GM12872 (cell line): ENCODE measurements at regions not wholly inside any gene's neighbourhood (a gene's known extent, or its start where the extent isn't known, plus 50 kb on each side); places are given as distances from the start of the nearest gene placed in this dataset.

ENCODE experiments used
- TF ChIP-seq, protein P1 (sequence below): IDR thresholded peaks from 3 replicates; pipeline ENCODE4 v1.5.1; 2011; ENCODE audit warnings: low read depth, mild to moderate bottlenecking, low read length, moderate library complexity; ENCODE audit not compliant: insufficient read depth

- TF ChIP-seq, protein P1, sequence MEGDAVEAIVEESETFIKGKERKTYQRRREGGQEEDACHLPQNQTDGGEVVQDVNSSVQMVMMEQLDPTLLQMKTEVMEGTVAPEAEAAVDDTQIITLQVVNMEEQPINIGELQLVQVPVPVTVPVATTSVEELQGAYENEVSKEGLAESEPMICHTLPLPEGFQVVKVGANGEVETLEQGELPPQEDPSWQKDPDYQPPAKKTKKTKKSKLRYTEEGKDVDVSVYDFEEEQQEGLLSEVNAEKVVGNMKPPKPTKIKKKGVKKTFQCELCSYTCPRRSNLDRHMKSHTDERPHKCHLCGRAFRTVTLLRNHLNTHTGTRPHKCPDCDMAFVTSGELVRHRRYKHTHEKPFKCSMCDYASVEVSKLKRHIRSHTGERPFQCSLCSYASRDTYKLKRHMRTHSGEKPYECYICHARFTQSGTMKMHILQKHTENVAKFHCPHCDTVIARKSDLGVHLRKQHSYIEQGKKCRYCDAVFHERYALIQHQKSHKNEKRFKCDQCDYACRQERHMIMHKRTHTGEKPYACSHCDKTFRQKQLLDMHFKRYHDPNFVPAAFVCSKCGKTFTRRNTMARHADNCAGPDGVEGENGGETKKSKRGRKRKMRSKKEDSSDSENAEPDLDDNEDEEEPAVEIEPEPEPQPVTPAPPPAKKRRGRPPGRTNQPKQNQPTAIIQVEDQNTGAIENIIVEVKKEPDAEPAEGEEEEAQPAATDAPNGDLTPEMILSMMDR = no peak
These were observed 512.9 kb downstream of the PYDC2 start for GRCh38 chr3:191973820-191974219.

DNA sequence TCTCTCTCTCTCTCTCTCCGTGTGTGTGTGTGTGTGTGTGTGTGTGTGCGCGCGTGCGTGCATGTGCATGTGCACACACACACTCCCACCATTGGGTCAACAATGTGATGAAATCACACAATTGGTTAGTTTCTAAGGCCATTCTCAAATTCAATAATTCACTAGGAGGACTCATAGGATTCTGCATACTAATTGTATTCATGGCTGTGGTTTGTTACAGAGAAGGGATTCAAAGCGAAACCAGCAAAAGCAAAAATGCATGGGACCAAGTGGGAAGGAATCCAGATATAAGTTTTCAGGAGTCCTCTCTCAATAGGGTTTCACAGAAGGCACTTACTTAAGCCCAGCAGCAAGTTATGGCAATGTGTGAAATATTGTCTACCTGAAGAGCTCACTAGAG lies 515.0 kb downstream of the PYDC2 start:
- TF ChIP-seq, protein P1 = no peak

DNA sequence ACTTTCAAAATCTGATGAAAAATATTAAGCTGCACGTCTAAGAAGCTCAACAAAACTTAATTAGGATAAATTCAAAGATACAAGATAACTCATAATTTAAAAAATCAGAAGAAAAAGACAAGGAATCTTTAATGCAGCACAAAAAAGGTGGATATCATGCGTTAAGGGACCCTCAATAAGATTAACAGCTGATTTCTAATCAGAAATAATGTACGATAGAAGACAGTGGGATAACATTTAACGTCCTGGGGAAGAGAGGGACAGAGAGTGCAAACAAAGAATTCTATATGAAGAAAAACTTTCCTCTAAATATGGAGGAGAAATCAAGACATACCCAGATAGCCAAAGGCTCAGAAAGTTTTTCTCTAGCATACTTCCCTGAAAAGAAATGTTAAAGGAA lies 519.5 kb downstream of the PYDC2 start:
- TF ChIP-seq, protein P1 = no peak

DNA sequence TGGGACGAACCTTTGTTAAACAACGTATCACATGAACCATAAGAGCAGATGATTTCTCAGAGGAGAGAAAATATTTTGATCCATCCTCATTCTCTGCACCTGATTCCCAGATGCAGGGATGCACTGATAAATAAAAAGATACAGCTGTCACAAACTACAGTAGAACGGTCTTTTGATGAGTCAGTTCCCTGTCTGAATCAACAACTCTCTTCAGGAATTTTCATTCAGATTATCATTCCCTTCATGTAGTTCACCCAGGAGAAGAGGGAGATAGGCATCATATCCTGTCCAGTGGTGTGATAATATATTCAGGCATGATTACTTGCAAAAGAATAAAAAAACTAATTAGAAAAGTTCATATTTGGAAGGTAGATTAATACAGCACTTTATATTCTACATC lies 521.5 kb downstream of the PYDC2 start:
- TF ChIP-seq, protein P1 = no peak

DNA sequence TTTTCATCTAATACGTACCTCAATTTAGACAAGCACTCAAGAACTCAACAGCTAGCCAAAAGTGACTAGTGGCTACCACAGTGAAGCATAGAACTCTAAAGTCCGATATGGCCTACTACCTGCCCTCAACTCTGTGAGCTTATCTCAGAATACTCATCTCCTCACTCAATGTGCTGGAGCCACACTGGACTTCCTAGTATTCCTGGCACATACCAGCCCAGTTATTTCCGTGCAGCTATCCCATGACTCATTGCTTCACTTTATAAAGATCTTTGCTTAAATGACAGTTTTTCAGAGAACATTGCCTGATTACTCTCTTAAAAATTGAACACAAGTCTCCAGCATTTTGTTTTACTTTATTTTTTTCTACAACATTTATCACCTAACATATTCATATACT lies 524.7 kb downstream of the PYDC2 start:
- TF ChIP-seq, protein P1 = no peak

DNA sequence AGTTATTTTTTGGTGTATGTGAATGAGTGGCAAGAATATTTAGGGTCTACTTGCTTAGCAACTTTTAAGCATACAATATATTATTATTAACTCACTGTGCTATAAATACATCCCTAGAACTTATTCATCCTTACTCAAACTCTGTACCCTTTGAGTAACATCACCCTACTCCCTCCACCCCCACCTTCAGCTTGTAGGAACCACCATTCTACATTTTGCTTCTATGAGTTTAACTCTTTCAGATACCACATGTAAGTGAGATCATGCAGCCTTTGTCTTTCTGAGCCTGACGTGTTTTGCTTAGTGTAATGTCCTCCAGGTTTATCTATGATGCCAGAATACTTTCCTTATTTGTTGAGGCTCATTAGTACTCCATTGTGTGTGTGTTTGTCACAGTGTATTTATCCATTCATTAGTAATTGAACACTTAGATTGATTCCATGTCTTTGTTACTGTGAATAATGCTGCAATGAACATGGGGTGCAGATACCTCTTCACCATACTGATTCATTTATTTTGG lies 526.9 kb downstream of the PYDC2 start:
- TF ChIP-seq, protein P1 = no peak

DNA sequence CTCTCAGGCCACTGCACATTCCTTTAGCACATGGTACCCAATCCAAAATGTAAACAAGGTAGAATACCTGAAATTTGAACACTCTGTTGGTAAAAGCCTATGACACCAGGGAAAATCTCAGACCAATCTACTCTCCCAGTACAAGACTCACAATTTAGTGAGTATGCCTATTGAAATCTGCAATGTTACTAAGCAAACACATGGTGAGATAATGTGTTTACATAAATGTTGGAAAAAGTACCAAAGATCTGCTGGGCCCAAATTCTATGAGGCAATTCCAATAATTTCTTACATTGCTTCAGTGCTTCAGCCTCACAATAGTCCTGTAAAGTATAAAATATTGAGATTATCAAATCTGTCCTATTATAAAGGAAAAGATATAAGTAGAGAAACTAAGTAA lies 536.1 kb downstream of the PYDC2 start:
- TF ChIP-seq, protein P1 = no peak
